MM.1S (cell line): ENCODE measurements at regions not wholly inside any gene's neighbourhood (a gene's known extent, or its start where the extent isn't known, plus 50 kb on each side); places are given as distances from the start of the nearest gene placed in this dataset.
A peak's percentile ranks its signal among the peaks of the same experiment; 100 is the strongest.

Source experiments
- DNase-seq: peaks from one replicate; pipeline ENCODE4 v3.0.0-alpha.2; 2015
- H2AFZ ChIP-seq: fragments of 300-600 bp; sonication (generic); 2 replicates; pipeline ENCODE4 v1.6.0; 2016; ENCODE audit warnings: antibody characterized with exemption, low read length
- H3F3A ChIP-seq: fragments of 300-600 bp; sonication (generic); 2 replicates; pipeline ENCODE4 v1.6.1; 2016; ENCODE audit warnings: mild to moderate bottlenecking, antibody characterized with exemption, low read length, moderate library complexity, mixed read lengths; ENCODE audit not compliant: insufficient read depth
- H3K27ac ChIP-seq: fragments of 300-600 bp; sonication (generic); 2 replicates; pipeline ENCODE4 v1.5.1; 2016; ENCODE audit warnings: mild to moderate bottlenecking, low read length
- H3K27me3 ChIP-seq: fragments of 300-600 bp; sonication (generic); replicated peaks from 2 replicates; pipeline ENCODE4 v1.6.0; 2016; ENCODE audit warnings: low read length; ENCODE audit not compliant: insufficient read depth
- H3K36me3 ChIP-seq: fragments of 300-600 bp; sonication (generic); replicated peaks from 2 replicates; pipeline ENCODE4 v1.6.1; 2016; ENCODE audit warnings: mild to moderate bottlenecking, low read length, mixed read lengths; ENCODE audit not compliant: insufficient read depth
- H3K4me1 ChIP-seq: fragments of 300-600 bp; sonication (generic); 2 replicates; pipeline ENCODE4 v1.6.1; 2016; ENCODE audit warnings: low read length, mixed read lengths
- H3K4me2 ChIP-seq: fragments of 300-600 bp; sonication (generic); 2 replicates; pipeline ENCODE4 v1.6.0; 2016; ENCODE audit warnings: low read depth, low read length
- H3K4me3 ChIP-seq: fragments of 300-600 bp; sonication (generic); 2 replicates; pipeline ENCODE4 v1.5.1; 2016; ENCODE audit warnings: low read length, mixed read lengths
- H3K79me2 ChIP-seq: fragments of 300-600 bp; sonication (generic); 2 replicates; pipeline ENCODE4 v1.6.1; 2016; ENCODE audit warnings: mixed run types, low read length, mixed read lengths
- H3K9ac ChIP-seq: fragments of 300-600 bp; sonication (generic); 2 replicates; pipeline ENCODE4 v1.6.1; 2016; ENCODE audit warnings: low read length, mixed read lengths
- H3K9me2 ChIP-seq: fragments of 300-600 bp; sonication (generic); replicated peaks from 2 replicates; pipeline ENCODE4 v1.6.1; 2016; ENCODE audit warnings: mild to moderate bottlenecking, low read length, mixed read lengths; ENCODE audit not compliant: insufficient read depth
- H3K9me3 ChIP-seq: fragments of 300-600 bp; sonication (generic); replicated peaks from 2 replicates; pipeline ENCODE4 v1.6.1; 2016; ENCODE audit warnings: mild to moderate bottlenecking, low read length, mixed read lengths; ENCODE audit not compliant: insufficient read depth
- H4K20me1 ChIP-seq: fragments of 300-600 bp; sonication (generic); 2 replicates; pipeline ENCODE4 v1.6.1; 2016; ENCODE audit warnings: mild to moderate bottlenecking, low read length, moderate library complexity, mixed read lengths; ENCODE audit not compliant: insufficient read depth
- EZH2 ChIP-seq: fragments of 300-600 bp; sonication (generic); optimal IDR thresholded peaks from 2 replicates; pipeline ENCODE3; 2017; ENCODE audit warnings: low read depth, mild to moderate bottlenecking, antibody characterized with exemption, low read length, mixed read lengths
- EZH2phosphoT487 ChIP-seq: fragments of 300-600 bp; sonication (generic); IDR thresholded peaks from 2 replicates; pipeline ENCODE4 v1.6.1; 2018; ENCODE audit warnings: antibody characterized with exemption, low read length
- TF ChIP-seq, protein P1 (sequence below): fragments of 300-600 bp; sonication (generic); IDR thresholded peaks from 2 replicates; pipeline ENCODE4 v1.5.1; 2016; ENCODE audit warnings: antibody characterized with exemption, low read length, mixed read lengths

DNA sequence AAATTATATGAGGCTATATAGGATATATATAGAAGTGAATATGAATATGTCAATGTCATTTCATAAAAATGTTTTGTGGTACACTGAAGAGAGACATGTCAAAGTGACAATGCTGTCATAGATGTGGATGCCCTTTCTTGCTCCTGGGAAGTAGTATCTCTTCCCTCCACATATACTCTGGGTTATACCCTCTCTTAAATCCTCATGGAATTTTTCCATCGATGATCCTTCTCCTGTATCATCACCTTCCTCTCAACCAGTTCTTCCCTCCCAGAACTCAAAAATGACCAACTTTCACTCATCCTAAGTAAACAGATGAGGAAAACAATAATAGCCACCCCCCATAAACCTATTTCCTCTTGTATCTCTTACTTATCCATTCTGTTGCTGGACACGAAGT is 351.5 kb downstream of the USP25 start:
- H3K27ac ChIP-seq: no peak overlapping the region
- no peak overlapping the region for H3K9ac ChIP-seq
- no peaks in the 10 kb centered on the region for H4K20me1 ChIP-seq
- H3K79me2 ChIP-seq: no peaks in the 10 kb centered on the region
- no peaks in the 10 kb centered on the region for H3K9me3 ChIP-seq
- no peak overlapping the region for H3K4me2 ChIP-seq
- TF ChIP-seq EZH2: no peak
- TF ChIP-seq, protein P1, sequence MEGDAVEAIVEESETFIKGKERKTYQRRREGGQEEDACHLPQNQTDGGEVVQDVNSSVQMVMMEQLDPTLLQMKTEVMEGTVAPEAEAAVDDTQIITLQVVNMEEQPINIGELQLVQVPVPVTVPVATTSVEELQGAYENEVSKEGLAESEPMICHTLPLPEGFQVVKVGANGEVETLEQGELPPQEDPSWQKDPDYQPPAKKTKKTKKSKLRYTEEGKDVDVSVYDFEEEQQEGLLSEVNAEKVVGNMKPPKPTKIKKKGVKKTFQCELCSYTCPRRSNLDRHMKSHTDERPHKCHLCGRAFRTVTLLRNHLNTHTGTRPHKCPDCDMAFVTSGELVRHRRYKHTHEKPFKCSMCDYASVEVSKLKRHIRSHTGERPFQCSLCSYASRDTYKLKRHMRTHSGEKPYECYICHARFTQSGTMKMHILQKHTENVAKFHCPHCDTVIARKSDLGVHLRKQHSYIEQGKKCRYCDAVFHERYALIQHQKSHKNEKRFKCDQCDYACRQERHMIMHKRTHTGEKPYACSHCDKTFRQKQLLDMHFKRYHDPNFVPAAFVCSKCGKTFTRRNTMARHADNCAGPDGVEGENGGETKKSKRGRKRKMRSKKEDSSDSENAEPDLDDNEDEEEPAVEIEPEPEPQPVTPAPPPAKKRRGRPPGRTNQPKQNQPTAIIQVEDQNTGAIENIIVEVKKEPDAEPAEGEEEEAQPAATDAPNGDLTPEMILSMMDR: no peak
- no peak for TF ChIP-seq EZH2phosphoT487
- H3K36me3 ChIP-seq: no peaks in the 10 kb centered on the region
- H3K4me1 ChIP-seq: no peaks in the 10 kb centered on the region
- no peak for DNase-seq
- H3F3A ChIP-seq: no peaks in the 10 kb centered on the region
- 0 out of 2 replicates have a peak overlapping the region, but pooled peaks have one; percentile 93 for H2AFZ ChIP-seq
- H3K4me3 ChIP-seq: no peak overlapping the region
- no peaks in the 10 kb centered on the region for H3K9me2 ChIP-seq
- H3K27me3 ChIP-seq: no peaks in the 10 kb centered on the region

DNA sequence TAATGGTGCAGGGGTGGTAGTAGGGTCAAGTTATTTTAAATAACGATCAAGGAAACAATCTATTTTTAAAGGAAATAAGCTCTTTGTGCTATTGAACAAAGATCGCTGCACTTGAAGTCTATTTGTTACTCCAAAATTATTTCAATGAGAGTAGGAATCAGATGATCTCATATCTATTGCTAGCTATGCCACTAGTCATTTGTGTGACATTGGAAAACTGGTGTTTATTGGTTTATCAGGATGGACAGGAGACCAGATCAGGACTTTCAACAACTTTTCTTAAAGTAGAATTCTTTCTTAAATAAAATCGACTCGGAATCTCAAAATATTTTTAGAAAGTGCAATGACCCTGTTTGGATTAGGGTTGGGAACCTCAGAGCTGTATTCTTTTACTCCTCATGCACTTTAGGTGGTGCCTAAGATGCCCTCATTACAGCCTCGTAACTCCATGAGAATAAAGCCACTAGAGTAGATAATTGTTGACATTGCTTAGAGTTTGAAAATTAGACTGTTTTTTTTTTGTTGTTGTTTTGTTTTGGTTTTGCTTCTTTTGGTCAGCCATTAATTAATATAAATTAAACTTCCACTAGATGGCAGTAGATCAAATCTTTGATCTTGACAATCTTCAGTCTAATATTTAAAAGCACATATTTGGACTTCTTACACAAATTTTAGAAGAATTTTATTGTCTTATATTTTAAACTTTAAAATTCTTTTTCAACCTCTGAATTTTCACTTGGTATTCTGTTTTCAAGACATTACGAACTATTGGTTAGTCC is 352.4 kb downstream of the USP25 start:
- H3K4me2 ChIP-seq: peak overlapping the region; percentile 67
- peak overlapping the region; percentile 3; the same call in 1 of the 2 replicates for H3K9ac ChIP-seq
- TF ChIP-seq EZH2 (no peak), EZH2phosphoT487 (no peak)
- TF ChIP-seq, protein P1: peak; percentile 40
- H3F3A ChIP-seq: no peaks in the 10 kb centered on the region
- H3K9me3 ChIP-seq: no peaks in the 10 kb centered on the region
- no peaks in the 10 kb centered on the region for H3K27me3 ChIP-seq
- DNase-seq: peak; percentile 50
- no peaks in the 10 kb centered on the region for H3K79me2 ChIP-seq
- no peak overlapping the region for H3K27ac ChIP-seq
- H3K4me3 ChIP-seq: peak overlapping the region; percentile 34
- no peaks in the 10 kb centered on the region for H3K36me3 ChIP-seq
- H3K9me2 ChIP-seq: no peaks in the 10 kb centered on the region
- H3K4me1 ChIP-seq: no peaks in the 10 kb centered on the region
- no peaks in the 10 kb centered on the region for H4K20me1 ChIP-seq
- peak overlapping the region; percentile 93 for H2AFZ ChIP-seq

DNA sequence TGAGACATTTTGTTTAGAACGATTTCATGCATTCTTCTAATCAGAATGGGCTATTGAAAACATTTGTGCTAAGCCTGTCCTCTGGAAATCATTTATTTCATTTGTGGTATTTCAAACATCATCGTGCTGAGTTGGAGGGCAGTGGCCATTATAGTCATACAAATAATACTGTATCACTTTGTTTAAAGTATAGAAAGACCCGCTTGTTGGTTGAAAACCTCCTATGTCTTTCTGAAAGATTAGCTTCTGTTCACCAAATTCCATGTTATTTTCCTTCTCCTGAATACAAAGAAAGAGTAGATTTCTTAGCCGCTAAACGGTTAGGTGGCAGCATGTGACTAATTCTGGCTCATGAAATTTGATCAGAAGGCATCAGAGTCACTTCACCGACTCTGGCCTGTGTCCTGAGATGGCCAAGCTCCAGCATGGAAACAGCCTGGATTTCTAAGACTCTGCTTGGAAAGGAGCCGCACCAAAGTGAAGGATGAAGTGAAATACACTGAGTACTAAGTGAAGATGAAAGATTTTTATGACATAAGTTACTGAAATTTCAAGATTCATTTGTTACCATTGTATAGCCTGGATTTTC is 355.1 kb downstream of the USP25 start:
- Histone ChIP-seq H3F3A (no peaks in the 10 kb centered on the region), H3K27ac (no peak overlapping the region), H3K4me2 (no peak overlapping the region), H3K36me3 (no peaks in the 10 kb centered on the region), H3K9me2 (no peaks in the 10 kb centered on the region), H3K9me3 (no peaks in the 10 kb centered on the region), H3K27me3 (no peaks in the 10 kb centered on the region), H2AFZ (no peak overlapping the region), H3K4me1 (no peaks in the 10 kb centered on the region), H3K79me2 (no peaks in the 10 kb centered on the region), H3K4me3 (no peak overlapping the region), H3K9ac (no peak overlapping the region), H4K20me1 (no peaks in the 10 kb centered on the region)
- DNase-seq: no peak
- no peak for TF ChIP-seq EZH2phosphoT487
- no peak for TF ChIP-seq EZH2
- TF ChIP-seq, protein P1: no peak
